HG03196 (cell line): ENCODE measurements at regions not wholly inside any gene's neighbourhood (a gene's known extent, or its start where the extent isn't known, plus 50 kb on each side); places are given as distances from the start of the nearest gene placed in this dataset.
"Not testable (repeated sequence)": the region's sequence is repeated elsewhere in the genome, so short reads cannot be mapped to it uniquely, and the experiment has no call there.

Experiments used
- ATAC-seq: cut with Tn5 transposase; IDR thresholded peaks from one replicate; pipeline ENCODE4 v1.9.1; 2021; ENCODE audit not compliant: unreplicated experiment

DNA sequence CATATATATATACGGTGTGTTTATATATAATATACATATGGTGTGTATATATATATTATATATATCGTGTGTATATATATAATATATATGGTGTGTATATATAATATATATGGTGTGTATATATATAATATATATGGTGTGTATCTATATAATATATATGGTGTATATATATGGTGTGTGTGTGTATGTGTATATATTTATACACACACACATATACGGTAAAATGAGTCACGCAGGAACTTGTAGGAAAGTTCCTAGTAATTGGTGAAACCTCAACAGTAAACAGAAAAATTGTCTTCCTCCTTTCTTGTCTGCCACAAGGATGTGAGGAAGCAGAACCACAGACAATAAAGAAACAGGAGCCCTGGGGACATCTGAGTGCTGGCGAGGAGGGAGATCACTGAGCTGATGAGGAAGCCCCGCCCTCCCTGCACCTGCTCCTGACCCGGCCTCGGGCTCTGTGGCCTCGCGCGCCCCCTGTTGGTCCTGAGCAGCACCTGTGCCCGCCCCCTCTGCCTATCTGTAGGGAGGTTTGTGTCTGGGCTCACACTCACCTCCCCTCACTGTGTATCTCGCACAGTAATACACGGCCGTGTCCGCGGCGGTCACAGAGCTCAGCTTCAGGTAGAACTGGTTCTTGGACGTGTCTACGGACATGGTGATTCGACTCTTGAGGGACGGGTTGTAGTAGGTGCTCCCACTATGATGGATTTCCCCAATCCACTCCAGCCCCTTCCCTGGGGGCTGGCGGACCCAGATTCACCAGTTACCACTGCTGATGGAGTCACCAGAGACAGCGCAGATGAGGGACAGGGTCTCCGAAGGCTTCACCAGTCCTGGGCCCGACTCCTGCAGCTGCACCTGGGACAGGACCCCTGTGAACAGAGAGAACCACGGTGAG, 1079.4 kb downstream of the TMEM121 start:
- ATAC-seq, result no peak

- no peak for ATAC-seq
Observed at GRCh38 chr14:106606936-106607335, 1080.6 kb downstream of the TMEM121 start.

GRCh38 chr14:106610691-106611090, 1084.3 kb downstream of the TMEM121 start:
- ATAC-seq, result no peak

DNA sequence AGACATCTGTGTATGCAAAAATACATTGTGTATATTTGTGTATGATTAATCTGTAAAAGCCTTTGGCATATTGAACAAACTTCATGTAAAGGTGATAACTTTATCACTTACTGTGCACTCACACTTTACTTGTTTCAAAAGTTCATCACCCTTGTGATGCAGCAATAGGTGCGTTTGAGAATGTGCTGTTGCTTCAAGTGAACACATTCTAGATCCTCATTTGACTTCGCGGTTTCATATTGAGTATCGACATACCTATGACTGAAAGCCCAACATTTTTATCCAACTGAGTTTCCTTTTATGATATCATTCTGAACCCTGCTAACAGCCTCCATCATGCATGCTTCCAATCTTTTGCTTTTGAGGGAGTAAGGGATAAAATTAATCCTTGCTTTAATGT, 1086.9 kb downstream of the TMEM121 start:
- ATAC-seq, result no peak

GRCh38 chr14:106618471-106618951, 1092.1 kb downstream of the TMEM121 start:
- not testable (repeated sequence) for ATAC-seq

DNA sequence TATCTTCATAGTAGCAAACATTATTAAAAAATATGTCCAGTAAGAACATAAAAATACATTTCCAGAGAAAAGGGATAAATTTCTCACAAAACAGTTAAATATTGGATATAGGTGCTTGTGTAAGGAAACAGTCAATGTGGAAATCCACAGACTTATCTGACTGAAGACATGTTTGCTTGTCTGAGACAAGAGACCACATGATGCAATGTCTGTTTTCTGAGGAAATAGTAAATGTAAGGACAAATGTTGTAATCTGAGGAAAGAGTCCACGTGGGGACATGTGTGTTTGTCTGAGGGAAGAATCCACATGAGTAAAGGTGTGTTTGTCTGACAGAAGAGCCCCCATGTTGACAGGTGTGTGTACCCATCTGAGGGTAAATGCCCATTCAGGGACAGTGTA, 1093.2 kb downstream of the TMEM121 start:
- ATAC-seq, result no peak

- no peak for ATAC-seq
Observed at GRCh38 chr14:106620368-106620767, 1094.0 kb downstream of the TMEM121 start.

GRCh38 chr14:106622200-106622745, 1095.9 kb downstream of the TMEM121 start:
- no peak for ATAC-seq

- no peak for ATAC-seq
Observed at GRCh38 chr14:106625186-106625585, 1098.8 kb downstream of the TMEM121 start.

DNA sequence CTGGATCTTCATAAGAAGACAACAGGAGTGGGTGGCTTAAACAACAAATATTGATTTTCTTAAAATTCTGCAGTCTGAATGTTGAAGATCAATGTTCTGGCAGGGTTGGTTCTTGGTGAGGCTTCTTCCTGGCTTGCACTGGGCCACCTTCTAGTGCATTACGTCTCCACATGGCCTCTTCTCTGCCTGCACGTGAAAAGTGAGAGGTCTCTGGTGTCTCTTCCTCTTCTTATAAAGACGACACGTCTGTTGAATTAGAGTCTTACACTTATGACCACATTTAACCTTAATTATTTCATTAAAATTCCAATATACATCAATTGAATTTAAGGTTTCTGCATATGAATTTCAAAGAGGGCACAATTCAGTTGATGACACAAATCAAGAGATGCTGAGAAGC, 1100.1 kb downstream of the TMEM121 start:
- ATAC-seq, result not testable (repeated sequence)

- not testable (repeated sequence) for ATAC-seq
Observed at GRCh38 chr14:106626942-106627588, 1100.7 kb downstream of the TMEM121 start.

DNA sequence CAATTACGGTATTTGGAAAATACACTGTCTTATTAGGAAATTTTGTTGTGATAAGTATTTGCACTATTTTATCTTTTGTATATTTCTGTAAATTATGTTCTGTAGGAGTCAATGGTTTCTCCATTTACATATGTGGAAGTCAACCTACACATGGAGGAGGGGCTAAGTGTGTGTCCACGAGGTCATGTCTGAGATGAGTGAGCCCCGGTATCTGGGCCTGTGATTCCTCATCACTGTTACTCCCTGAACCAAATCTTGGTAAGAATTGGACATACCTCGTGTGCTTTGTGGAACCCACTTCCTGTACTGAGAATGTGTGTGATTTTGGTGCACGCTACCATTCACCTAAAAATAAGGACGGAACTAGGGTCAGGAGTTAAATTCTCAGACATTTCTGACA, 1105.5 kb downstream of the TMEM121 start:
- no peak for ATAC-seq

DNA sequence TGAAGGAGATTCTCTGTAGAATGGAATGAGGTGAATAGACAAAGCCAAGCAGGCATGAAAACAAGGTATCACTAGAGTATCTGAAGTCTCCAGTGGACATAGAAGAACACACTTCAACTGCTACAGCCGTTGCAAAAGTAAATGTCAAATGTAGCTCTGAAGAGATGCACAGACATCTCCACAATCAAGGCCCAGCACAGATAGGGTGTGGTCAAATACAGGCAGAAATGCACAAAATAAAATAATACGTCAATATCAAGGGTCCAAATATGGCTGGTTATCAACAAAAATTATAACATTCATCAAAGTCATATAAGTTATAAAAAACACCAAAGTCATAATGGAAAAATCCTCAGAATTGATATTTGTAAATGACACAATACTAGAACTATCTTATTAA, 1107.3 kb downstream of the TMEM121 start:
- ATAC-seq, result no peak

GRCh38 chr14:106635569-106635968, 1109.2 kb downstream of the TMEM121 start:
- ATAC-seq, result no peak

DNA sequence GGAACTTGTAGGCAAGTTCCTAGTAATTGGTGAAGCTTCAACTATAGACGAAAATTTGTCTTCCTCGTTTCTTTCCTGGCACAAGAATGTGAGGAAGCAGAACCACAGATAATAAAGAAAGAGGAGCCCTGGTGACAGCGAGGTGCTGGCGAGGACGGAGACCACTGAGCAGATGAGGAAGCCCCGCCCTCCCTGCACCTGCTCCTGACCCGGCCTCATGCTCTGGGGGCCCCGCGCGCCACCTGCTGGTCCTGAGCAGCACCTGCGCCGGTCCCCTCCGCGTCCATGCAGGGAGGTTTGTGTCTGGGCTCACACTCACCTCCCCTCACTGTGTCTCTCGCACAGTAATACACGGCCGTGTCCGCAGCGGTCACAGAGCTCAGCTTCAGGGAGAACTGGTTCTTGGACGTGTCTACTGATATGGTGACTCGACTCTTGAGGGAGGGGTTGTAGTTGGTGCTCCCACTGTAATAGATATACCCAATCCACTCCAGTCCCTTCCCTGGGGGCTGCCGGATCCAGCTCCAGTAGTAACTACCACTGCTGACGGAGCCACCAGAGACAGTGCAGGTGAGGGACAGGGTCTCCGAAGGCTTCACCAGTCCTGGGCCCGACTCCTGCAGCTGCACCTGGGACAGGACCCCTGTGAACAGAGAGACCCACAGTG, 1112.5 kb downstream of the TMEM121 start:
- not testable (repeated sequence) for ATAC-seq

- ATAC-seq, result no peak
Observed at GRCh38 chr14:106642090-106642489, 1115.7 kb downstream of the TMEM121 start.

DNA sequence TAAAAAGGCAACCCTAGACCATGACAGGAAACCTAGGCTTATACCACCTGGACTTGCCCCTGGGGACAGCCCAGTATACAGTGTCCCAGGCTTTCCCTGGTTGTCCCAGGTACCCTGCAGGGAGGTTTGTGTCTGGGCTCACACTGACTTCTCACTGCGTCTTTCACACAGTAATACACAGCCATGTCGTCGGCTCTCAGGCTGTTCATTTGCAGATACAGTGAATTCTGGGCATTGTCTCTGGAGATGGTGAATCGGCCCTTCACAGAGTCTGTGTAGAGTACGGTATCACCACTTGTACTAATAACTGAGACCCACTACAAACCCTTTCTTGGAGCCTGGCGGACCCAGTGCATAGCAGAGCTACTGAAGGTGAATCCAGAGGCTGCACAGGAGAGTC, 1116.6 kb downstream of the TMEM121 start:
- not testable (repeated sequence) for ATAC-seq

- not testable (repeated sequence) for ATAC-seq
Observed at GRCh38 chr14:106648874-106649273, 1122.5 kb downstream of the TMEM121 start.

DNA sequence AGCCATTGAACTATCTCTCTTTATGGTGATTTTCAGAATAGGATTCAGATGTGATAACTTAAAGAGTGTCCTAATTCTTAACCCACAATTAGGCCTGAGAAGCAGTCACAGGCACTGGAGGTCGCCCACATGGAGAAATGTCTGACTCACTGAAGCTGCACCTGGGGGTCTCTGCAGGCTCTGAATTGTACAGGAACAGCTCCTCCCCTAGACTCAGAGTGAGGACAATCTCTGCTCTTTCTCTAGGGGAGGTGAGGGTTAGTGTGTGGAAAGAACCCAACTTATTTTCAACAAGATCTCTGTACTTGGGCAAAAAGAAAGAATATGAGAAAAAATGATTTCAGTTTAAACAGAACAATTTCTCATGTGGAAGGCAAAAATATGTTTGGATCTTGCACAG, 1124.6 kb downstream of the TMEM121 start:
- no peak for ATAC-seq

DNA sequence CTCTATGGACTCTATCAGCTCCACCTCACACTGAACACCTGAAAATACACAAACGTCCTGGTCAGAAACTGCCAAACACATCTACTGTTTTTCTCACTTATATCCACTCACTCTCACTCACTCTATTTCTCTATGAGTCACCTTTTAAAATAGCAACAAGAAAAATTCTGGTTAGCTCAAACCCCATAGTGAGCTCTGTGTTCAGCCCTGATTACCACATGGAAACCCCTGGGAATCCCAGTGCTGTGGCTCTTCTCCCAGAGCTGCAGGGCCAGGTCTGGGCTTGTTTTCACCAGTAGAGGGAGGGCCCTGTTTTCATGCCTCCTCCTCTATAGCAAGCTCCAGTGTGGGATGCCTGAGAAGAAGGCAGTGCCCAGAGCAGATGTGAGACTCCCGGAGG, 1126.1 kb downstream of the TMEM121 start:
- peak; percentile 58 for ATAC-seq

DNA sequence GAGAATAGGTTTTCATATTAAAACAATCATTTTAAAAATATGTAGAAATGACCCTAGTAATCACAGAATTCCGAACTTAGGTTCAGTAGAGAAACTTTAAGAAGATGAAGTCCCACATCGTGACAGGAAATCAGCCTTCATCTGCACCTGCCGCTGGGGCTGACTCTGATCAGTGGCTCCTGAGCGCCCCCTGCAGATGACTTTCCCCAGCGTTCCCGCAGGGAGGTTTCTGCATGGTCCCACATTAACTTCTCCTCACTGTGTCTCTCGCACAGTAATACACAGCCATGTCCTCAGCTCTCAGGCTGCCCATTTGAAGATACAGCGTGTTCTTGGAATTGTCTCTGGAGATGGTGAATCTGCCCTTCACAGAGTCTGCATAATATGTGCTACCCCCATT, 1131.1 kb downstream of the TMEM121 start:
- ATAC-seq, result no peak
